Uterus (tissue), 2 donors: ENCODE measurements at regions not wholly inside any gene's neighbourhood (a gene's known extent, or its start where the extent isn't known, plus 50 kb on each side); places are given as distances from the start of the nearest gene placed in this dataset.

Experiments used
- CTCF ChIP-seq, 4 experiments: fragments of 200-600 bp in 2 of 4; fragments of 450-650 bp in 2 of 4; sonication (generic) in 2 of 4; IDR thresholded peaks; one replicate each; pipeline ENCODE4 v1.5.1; 2016 to 2019; ENCODE audit warnings: antibody characterized with exemption in 4 of 4, mild to moderate bottlenecking in 2 of 4, moderate library complexity in 1 of 4
- POLR2A ChIP-seq, 2 donors: fragments of 450-650 bp; IDR thresholded peaks; one replicate each; pipeline ENCODE4 v1.6.1; 2016; ENCODE audit warnings: antibody characterized with exemption in 2 of 2, mild to moderate bottlenecking in 1 of 2, moderate library complexity in 1 of 2

DNA sequence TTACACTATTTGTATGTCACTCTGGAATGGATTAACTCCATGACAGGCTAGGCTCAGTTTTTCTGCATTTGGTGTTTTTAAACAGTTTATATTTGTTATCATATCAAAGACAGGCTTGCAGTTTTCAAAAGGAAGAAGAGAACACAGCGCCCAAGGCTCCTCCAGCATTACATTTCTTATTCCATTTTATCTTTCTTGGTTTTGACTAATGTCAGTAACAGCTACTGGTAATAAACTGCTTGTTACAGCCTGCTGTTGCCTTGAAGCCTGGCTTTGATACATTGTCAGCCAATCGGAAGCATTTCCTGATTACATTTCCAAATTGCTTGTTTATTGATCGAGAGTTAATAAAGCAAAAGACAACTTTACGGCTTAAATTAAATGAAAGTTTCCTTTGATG is 166.0 kb upstream of the MDFIC start:
- no peak for TF ChIP-seq CTCF (IDR thresholded peaks at IDR 0.05)
- TF ChIP-seq POLR2A (IDR thresholded peaks at IDR 0.05): no peak
